H9 (cell line): ENCODE measurements at regions not wholly inside any gene's neighbourhood (a gene's known extent, or its start where the extent isn't known, plus 50 kb on each side); places are given as distances from the start of the nearest gene placed in this dataset.
"Not testable (repeated sequence)": the region's sequence is repeated elsewhere in the genome, so short reads cannot be mapped to it uniquely, and the experiment has no call there.

ENCODE experiments used
- DNase-seq: peaks from one replicate; pipeline ENCODE4 v3.0.0-alpha.2; 2017
- H2AFZ ChIP-seq: one replicate; pipeline ENCODE4 v1.6.1; 2013; ENCODE audit warnings: mild to moderate bottlenecking, low read length, control low read depth, moderate library complexity
- H2AK5ac ChIP-seq: 2 replicates; pipeline ENCODE4 v1.6.1; 2013; ENCODE audit warnings: low read length, control low read depth, mixed read lengths; ENCODE audit not compliant: insufficient read length
- H2BK120ac ChIP-seq: one replicate; pipeline ENCODE4 v1.6.1; 2013; ENCODE audit warnings: low read depth, mild to moderate bottlenecking, low read length, control low read depth, inconsistent platforms; ENCODE audit not compliant: poor library complexity, severe bottlenecking
- H2BK12ac ChIP-seq: 2 replicates; pipeline ENCODE4 v1.6.1; 2013; ENCODE audit warnings: low read length, control low read depth, mixed read lengths, low read depth; ENCODE audit not compliant: insufficient read length
- H2BK15ac ChIP-seq: 2 replicates; pipeline ENCODE4 v1.6.1; 2013; ENCODE audit warnings: low read depth, low read length, control low read depth
- H2BK20ac ChIP-seq: one replicate; pipeline ENCODE4 v1.6.1; 2013; ENCODE audit warnings: low read depth, mild to moderate bottlenecking, low read length, control low read depth, inconsistent platforms; ENCODE audit not compliant: poor library complexity, severe bottlenecking
- H2BK5ac ChIP-seq: 2 replicates; pipeline ENCODE4 v1.6.1; 2013; ENCODE audit warnings: low read length, control low read depth, mixed read lengths; ENCODE audit not compliant: insufficient read length
- H3K14ac ChIP-seq: 2 replicates; pipeline ENCODE4 v1.6.1; 2013; ENCODE audit warnings: low read length, control low read depth; ENCODE audit not compliant: insufficient read depth
- H3K18ac ChIP-seq: 2 replicates; pipeline ENCODE4 v1.6.1; 2013; ENCODE audit warnings: low read depth, mild to moderate bottlenecking, mixed read lengths, low read length, control low read depth; ENCODE audit not compliant: insufficient read length
- H3K23ac ChIP-seq: 2 replicates; pipeline ENCODE4 v1.6.1; 2013; ENCODE audit warnings: low read length, control low read depth, mixed read lengths, low read depth; ENCODE audit not compliant: insufficient read length
- H3K23me2 ChIP-seq: 2 replicates; pipeline ENCODE4 v1.6.1; 2013; ENCODE audit warnings: low read depth, mild to moderate bottlenecking, mixed read lengths, low read length, control low read depth; ENCODE audit not compliant: insufficient read length, poor library complexity, severe bottlenecking
- H3K27ac ChIP-seq: 2 replicates; pipeline ENCODE4 v1.5.1; 2013; ENCODE audit warnings: low read length, control low read depth, mixed read lengths, low read depth; ENCODE audit not compliant: insufficient read length
- H3K27me3 ChIP-seq: 2 replicates; pipeline ENCODE4 v1.6.1; 2013; ENCODE audit warnings: low read length, control low read depth, inconsistent platforms; ENCODE audit not compliant: insufficient read depth
- H3K4ac ChIP-seq: 2 replicates; pipeline ENCODE4 v1.6.1; 2013; ENCODE audit warnings: low read depth, mild to moderate bottlenecking, control low read depth, inconsistent platforms, low read length, moderate library complexity
- H3K4me1 ChIP-seq: 2 replicates; pipeline ENCODE4 v1.6.1; 2013; ENCODE audit warnings: low read length, control low read depth, inconsistent platforms; ENCODE audit not compliant: insufficient read depth
- H3K4me2 ChIP-seq: 2 replicates; pipeline ENCODE4 v1.6.1; 2013; ENCODE audit warnings: low read length, control low read depth, mixed read lengths; ENCODE audit not compliant: insufficient read length, insufficient read depth
- H3K56ac ChIP-seq: 2 replicates; pipeline ENCODE4 v1.6.1; 2013; ENCODE audit warnings: low read depth, mild to moderate bottlenecking, mixed read lengths, low read length, control low read depth; ENCODE audit not compliant: insufficient read length
- H3K79me1 ChIP-seq: 2 replicates; pipeline ENCODE4 v1.6.1; 2013; ENCODE audit warnings: low read depth, mild to moderate bottlenecking, moderate library complexity, low read length, control low read depth, inconsistent platforms; ENCODE audit not compliant: insufficient read depth, poor library complexity, severe bottlenecking
- H3K79me2 ChIP-seq: 2 replicates; pipeline ENCODE4 v1.6.1; 2013; ENCODE audit warnings: low read length, control low read depth, inconsistent platforms; ENCODE audit not compliant: insufficient read depth
- H3K9ac ChIP-seq: 2 replicates; pipeline ENCODE4 v1.6.1; 2013; ENCODE audit warnings: low read length, control low read depth, mixed read lengths; ENCODE audit not compliant: insufficient read length; ENCODE audit errors: extremely low read depth
- H3K9me3 ChIP-seq: one replicate; pipeline ENCODE4 v1.6.1; 2013; ENCODE audit warnings: low read depth, low read length, inconsistent platforms; ENCODE audit not compliant: control insufficient read depth
- H3T11ph ChIP-seq: one replicate; pipeline ENCODE4 v1.6.1; 2013; ENCODE audit warnings: mild to moderate bottlenecking, low read length, control low read depth, inconsistent platforms
- H4K20me1 ChIP-seq: one replicate; pipeline ENCODE4 v1.6.1; 2013; ENCODE audit not compliant: control insufficient read depth, insufficient read length, insufficient read depth
- H4K5ac ChIP-seq: 2 replicates; pipeline ENCODE4 v1.6.1; 2013; ENCODE audit warnings: low read depth, mild to moderate bottlenecking, mixed read lengths, low read length, control low read depth; ENCODE audit not compliant: insufficient read length
- H4K8ac ChIP-seq: replicated peaks from 2 replicates; pipeline ENCODE4 v1.6.1; 2013; ENCODE audit warnings: low read length, control low read depth, mixed read lengths, low read depth; ENCODE audit not compliant: insufficient read length
- H4K91ac ChIP-seq: 2 replicates; pipeline ENCODE4 v1.6.1; 2013; ENCODE audit warnings: low read depth, mild to moderate bottlenecking, moderate library complexity, mixed read lengths, low read length, control low read depth; ENCODE audit not compliant: insufficient read length
- H3K27ac Mint-ChIP-seq, 3 experiments: 2 replicates in 2 of 3; 3 replicates in 1 of 3; pipeline ENCODE4 v1.8.0; 2020 to 2021; ENCODE audit warnings: mixed read lengths in 3 of 3, mild to moderate bottlenecking in 1 of 3, moderate library complexity in 1 of 3
- H3K27me3 Mint-ChIP-seq: 2 replicates; pipeline ENCODE4 v1.8.0; 2021; ENCODE audit warnings: low read depth, mild to moderate bottlenecking, moderate library complexity, mixed read lengths
- H3K36me3 Mint-ChIP-seq, 3 experiments: 2 replicates in 2 of 3; 3 replicates in 1 of 3; pipeline ENCODE4 v1.8.0; 2020 to 2021; ENCODE audit warnings: low read depth in 3 of 3, mixed read lengths in 3 of 3; ENCODE audit not compliant: insufficient read depth in 1 of 3
- H3K4me1 Mint-ChIP-seq, 2 experiments: 2 replicates each; pipeline ENCODE4 v1.8.0; 2020; ENCODE audit warnings: mixed read lengths in 2 of 2
- H3K4me3 Mint-ChIP-seq, 2 experiments: 2 replicates in 1 of 2; 3 replicates in 1 of 2; pipeline ENCODE4 v1.8.0; 2020 to 2021; ENCODE audit warnings: mild to moderate bottlenecking in 2 of 2, mixed read lengths in 2 of 2, moderate library complexity in 1 of 2
- H3K9me3 Mint-ChIP-seq, 2 experiments: 2 replicates in 1 of 2; 3 replicates in 1 of 2; pipeline ENCODE4 v1.8.0; 2020; ENCODE audit warnings: mild to moderate bottlenecking in 2 of 2, mixed read lengths in 2 of 2, moderate library complexity in 1 of 2
- CTCF ChIP-seq: fragments of 200-600 bp; sonication (generic); conservative IDR thresholded peaks from 3 replicates; pipeline ENCODE4 v1.8.0; 2021; ENCODE audit warnings: antibody characterized with exemption, mild to moderate bottlenecking
- WGBS: extraction: QIAGEN DNeasy Blood & Tissue Kit; methylation state at CpG from one replicate; pipeline ENCODE4 v1.1.7; 2013; ENCODE audit warnings: missing lambda C conversion rate, low lambda C conversion rate, mixed read lengths; ENCODE audit not compliant: insufficient read length; ENCODE audit errors: extremely low coverage; 5-methylcytosine and 5-hydroxymethylcytosine counted together

DNA sequence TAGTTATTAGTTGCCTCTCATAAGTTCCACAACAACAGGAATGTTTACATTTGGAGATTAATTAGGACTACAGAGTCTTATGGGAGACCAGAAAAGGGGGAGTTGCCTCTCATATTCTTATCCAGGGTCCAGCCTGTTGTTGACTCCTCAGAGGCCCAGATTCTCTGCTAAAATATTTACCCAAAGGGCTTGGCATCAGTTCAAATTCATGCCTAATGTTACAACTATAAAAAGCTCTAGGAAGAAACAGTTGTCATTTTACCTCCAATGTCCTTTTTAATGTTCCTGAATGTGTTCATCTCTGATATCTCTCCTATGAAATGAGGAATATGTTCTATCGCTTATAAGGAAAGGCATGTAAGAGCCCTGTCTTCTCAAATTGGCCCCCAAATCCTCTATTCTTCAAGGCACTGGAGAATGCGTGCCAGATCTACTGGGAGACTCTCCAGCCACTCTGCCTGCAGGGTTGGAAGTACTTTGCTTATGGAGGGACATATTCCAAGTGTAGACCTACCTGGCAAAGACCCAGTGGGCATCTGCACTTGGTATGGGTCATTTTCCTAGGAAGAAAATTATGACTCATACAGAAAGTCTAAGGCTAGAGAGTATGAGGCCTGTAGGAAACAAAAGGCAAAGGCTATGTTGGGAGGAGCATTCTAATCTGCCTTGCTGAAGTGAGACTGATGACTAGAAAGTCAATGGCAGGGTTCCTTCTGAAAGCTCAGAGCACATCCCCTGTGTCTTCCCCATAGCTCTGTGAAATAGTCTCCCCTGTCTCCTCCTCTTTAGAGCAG is 192.6 kb downstream of the ESM1 start:
- DNase-seq = no peak
- H2BK20ac ChIP-seq = no peak overlapping the region
- no peak overlapping the region for H3K14ac ChIP-seq
- H4K91ac ChIP-seq = no peak overlapping the region
- no peak overlapping the region for H3K27ac Mint-ChIP-seq
- H3K79me1 ChIP-seq = no peaks in the 10 kb centered on the region
- H4K5ac ChIP-seq = no peak overlapping the region
- peaks cover 2% of the 10 kb centered on the region for H3K27me3 Mint-ChIP-seq
- H3K56ac ChIP-seq = no peak overlapping the region
- no peak overlapping the region for H3K18ac ChIP-seq
- H3K9me3 Mint-ChIP-seq = peaks cover 3 to 5% of the 10 kb centered on the region in 2 experiments; a peak in 2 of 5 replicates
- H2BK15ac ChIP-seq = no peak overlapping the region
- H2BK12ac ChIP-seq = no peak overlapping the region
- WGBS = no CpG with 5 or more reads among the region's 2 CpGs
- H3T11ph ChIP-seq = no peak overlapping the region
- H3K27ac ChIP-seq = no peak overlapping the region
- no peak overlapping the region for H3K4ac ChIP-seq
- no peak overlapping the region for H2AFZ ChIP-seq
- no peaks in the 10 kb centered on the region for H4K20me1 ChIP-seq
- no peaks in the 10 kb centered on the region for H3K27me3 ChIP-seq
- H3K9ac ChIP-seq = no peak overlapping the region
- no peaks in the 10 kb centered on the region for H3K23me2 ChIP-seq
- no peak overlapping the region for H3K4me3 Mint-ChIP-seq
- no peak overlapping the region for H2AK5ac ChIP-seq
- H3K4me2 ChIP-seq = no peak overlapping the region
- H3K9me3 ChIP-seq = no peaks in the 10 kb centered on the region
- H3K4me1 Mint-ChIP-seq = no peaks in the 10 kb centered on the region
- no peak for TF ChIP-seq CTCF
- no peak overlapping the region for H4K8ac ChIP-seq
- H2BK120ac ChIP-seq = no peak overlapping the region
- H3K36me3 Mint-ChIP-seq = no peaks in the 10 kb centered on the region
- H3K79me2 ChIP-seq = no peaks in the 10 kb centered on the region
- no peak overlapping the region for H3K23ac ChIP-seq
- H3K4me1 ChIP-seq = no peaks in the 10 kb centered on the region
- H2BK5ac ChIP-seq = no peak overlapping the region

- not testable (repeated sequence) for H3K23ac ChIP-seq, H3K4me3 Mint-ChIP-seq, H3K27me3 ChIP-seq, H3K4ac ChIP-seq, DNase-seq, H3K79me2 ChIP-seq, H4K20me1 ChIP-seq, H2BK20ac ChIP-seq, H3K27ac Mint-ChIP-seq, H3K4me2 ChIP-seq, H3K23me2 ChIP-seq, H2AFZ ChIP-seq, H3K79me1 ChIP-seq, H4K5ac ChIP-seq, H2BK12ac ChIP-seq, H2BK5ac ChIP-seq, H2BK15ac ChIP-seq, H3K27ac ChIP-seq, H3K56ac ChIP-seq, H3K9me3 ChIP-seq, H3K14ac ChIP-seq, H3K36me3 Mint-ChIP-seq, H3K4me1 ChIP-seq, H4K91ac ChIP-seq, H4K8ac ChIP-seq, H2BK120ac ChIP-seq, H3K27me3 Mint-ChIP-seq, H3K4me1 Mint-ChIP-seq, H3T11ph ChIP-seq, H3K18ac ChIP-seq, H2AK5ac ChIP-seq, H3K9ac ChIP-seq
- no CpG with 5 or more reads among the region's 3 CpGs for WGBS
- H3K9me3 Mint-ChIP-seq = peaks cover 8 to 14% of the 10 kb centered on the region in 2 experiments; a peak in 3 of 5 replicates
These were observed 197.5 kb downstream of the ESM1 start for GRCh38 chr5:54787910-54788309.
